Astrocyte (in vitro differentiated cells and primary cell): ENCODE measurements at regions not wholly inside any gene's neighbourhood (a gene's known extent, or its start where the extent isn't known, plus 50 kb on each side); places are given as distances from the start of the nearest gene placed in this dataset.

Experiments used
- DNase-seq: peaks from one replicate; pipeline ENCODE4 v3.0.0-alpha.2; 2010; ENCODE audit warnings: low read depth
- FAIRE-seq: peaks from 2 replicates; lab custom pipeline; 2011; peaks lifted over from hg19 to GRCh38; lab: Jason Lieb, UNC
- H2AFZ ChIP-seq: 2 replicates; pipeline ENCODE4 v1.6.0; 2012; ENCODE audit warnings: low read depth, low read length, inconsistent platforms
- H3K27ac ChIP-seq: 2 replicates; pipeline ENCODE4 v1.5.1; 2011; ENCODE audit warnings: low read depth, low read length, inconsistent platforms
- H3K27me3 ChIP-seq: 2 replicates; pipeline ENCODE4 v1.6.0; 2011; ENCODE audit warnings: low read length, inconsistent platforms; ENCODE audit not compliant: insufficient read depth
- H3K36me3 ChIP-seq: 2 replicates; pipeline ENCODE4 v1.5.1; 2011; ENCODE audit warnings: low read length, inconsistent platforms; ENCODE audit not compliant: insufficient read depth
- H3K4me1 ChIP-seq: 2 replicates; pipeline ENCODE4 v1.5.1; 2011; ENCODE audit warnings: low read length, inconsistent platforms; ENCODE audit not compliant: insufficient read depth
- H3K4me2 ChIP-seq: 2 replicates; pipeline ENCODE4 v1.6.0; 2012; ENCODE audit warnings: low read length, inconsistent platforms
- H3K4me3 ChIP-seq: 2 replicates; pipeline ENCODE4 v1.5.1; 2011; ENCODE audit warnings: low read depth, mild to moderate bottlenecking, low read length, inconsistent platforms; ENCODE audit not compliant: insufficient read depth
- H3K79me2 ChIP-seq: 2 replicates; pipeline ENCODE4 v1.6.0; 2012; ENCODE audit warnings: mild to moderate bottlenecking, low read length, inconsistent platforms; ENCODE audit not compliant: insufficient read depth
- H3K9ac ChIP-seq: 2 replicates; pipeline ENCODE4 v1.6.0; 2012; ENCODE audit warnings: mild to moderate bottlenecking, low read length, inconsistent platforms
- H3K9me3 ChIP-seq: 2 replicates; pipeline ENCODE4 v1.5.1; 2012; ENCODE audit warnings: low read depth, mild to moderate bottlenecking, low read length, inconsistent platforms; ENCODE audit not compliant: insufficient read depth
- H4K20me1 ChIP-seq: 2 replicates; pipeline ENCODE4 v1.6.0; 2012; ENCODE audit warnings: low read length, inconsistent platforms; ENCODE audit not compliant: insufficient read depth
- H3K27ac Mint-ChIP-seq: one replicate; pipeline ENCODE4 v1.8.0; 2021; ENCODE audit warnings: mild to moderate bottlenecking, mixed read lengths; ENCODE audit not compliant: unreplicated experiment
- H3K27me3 Mint-ChIP-seq: one replicate; pipeline ENCODE4 v1.8.0; 2021; ENCODE audit warnings: low read depth, mixed read lengths; ENCODE audit not compliant: unreplicated experiment
- H3K36me3 Mint-ChIP-seq: one replicate; pipeline ENCODE4 v1.8.0; 2021; ENCODE audit warnings: low read depth, mixed read lengths; ENCODE audit not compliant: unreplicated experiment
- H3K4me1 Mint-ChIP-seq: one replicate; pipeline ENCODE4 v1.8.0; 2021; ENCODE audit warnings: low read depth, mixed read lengths; ENCODE audit not compliant: unreplicated experiment
- H3K4me3 Mint-ChIP-seq: one replicate; pipeline ENCODE4 v1.8.0; 2021; ENCODE audit warnings: mild to moderate bottlenecking, moderate library complexity, mixed read lengths; ENCODE audit not compliant: unreplicated experiment
- H3K9me3 Mint-ChIP-seq: one replicate; pipeline ENCODE4 v1.8.0; 2021; ENCODE audit warnings: mild to moderate bottlenecking, mixed read lengths; ENCODE audit not compliant: unreplicated experiment
- CTCF ChIP-seq: IDR thresholded peaks from 2 replicates; pipeline ENCODE4 v1.5.1; 2011; ENCODE audit warnings: low read depth, mild to moderate bottlenecking, inconsistent platforms, low read length, moderate library complexity; ENCODE audit not compliant: insufficient read depth
- EZH2 ChIP-seq: IDR thresholded peaks from 2 replicates; pipeline ENCODE4 v1.6.1; 2012; ENCODE audit warnings: mild to moderate bottlenecking, low read length, inconsistent platforms; ENCODE audit not compliant: insufficient read depth

GRCh38 chr2:113829270-113829669 lies 60.6 kb upstream of the ACTR3 start:
- Histone ChIP-seq H3K4me3 (no peak overlapping the region), H3K27me3 (no peaks in the 10 kb centered on the region), H2AFZ (no peak overlapping the region), H3K9ac (no peak overlapping the region), H3K79me2 (no peaks in the 10 kb centered on the region), H3K9me3 (no peaks in the 10 kb centered on the region), H3K27ac (no peak overlapping the region), H3K36me3 (no peaks in the 10 kb centered on the region), H3K4me2 (no peak overlapping the region), H3K4me1 (peaks cover 5% of the 10 kb centered on the region), H4K20me1 (no peaks in the 10 kb centered on the region)
- Mint-ChIP-seq H3K27me3 (peaks cover 6% of the 10 kb centered on the region), H3K27ac (no peak overlapping the region), H3K36me3 (no peaks in the 10 kb centered on the region), H3K4me3 (no peak overlapping the region), H3K9me3 (no peaks in the 10 kb centered on the region), H3K4me1 (peaks cover 10% of the 10 kb centered on the region)
- FAIRE-seq (no peak), DNase-seq (no peak)
- TF ChIP-seq EZH2 (no peak), CTCF (no peak)

GRCh38 chr2:113828049-113828742 lies 61.7 kb upstream of the ACTR3 start:
- TF ChIP-seq CTCF (no peak), EZH2 (no peak)
- H3K4me1 ChIP-seq = peaks cover 5% of the 10 kb centered on the region
- H2AFZ ChIP-seq = no peak overlapping the region
- DNase-seq (no peak), FAIRE-seq (no peak)
- no peak overlapping the region for H3K9ac ChIP-seq
- Mint-ChIP-seq H3K27me3 (peaks cover 6% of the 10 kb centered on the region), H3K4me1 (peaks cover 10% of the 10 kb centered on the region), H3K27ac (no peak overlapping the region), H3K4me3 (no peak overlapping the region), H3K36me3 (no peaks in the 10 kb centered on the region), H3K9me3 (no peaks in the 10 kb centered on the region)
- H4K20me1 ChIP-seq = no peaks in the 10 kb centered on the region
- no peaks in the 10 kb centered on the region for H3K36me3 ChIP-seq
- H3K27me3 ChIP-seq = no peaks in the 10 kb centered on the region
- H3K27ac ChIP-seq = no peak overlapping the region
- H3K4me2 ChIP-seq = no peak overlapping the region
- no peaks in the 10 kb centered on the region for H3K79me2 ChIP-seq
- no peak overlapping the region for H3K4me3 ChIP-seq
- no peaks in the 10 kb centered on the region for H3K9me3 ChIP-seq

- peaks cover 10% of the 10 kb centered on the region for H3K4me1 Mint-ChIP-seq
- H3K27me3 Mint-ChIP-seq = peaks cover 6% of the 10 kb centered on the region
- no peak overlapping the region for H3K4me3 Mint-ChIP-seq
- H3K36me3 Mint-ChIP-seq = no peaks in the 10 kb centered on the region
- no peaks in the 10 kb centered on the region for H3K27me3 ChIP-seq
- H3K4me3 ChIP-seq = no peak overlapping the region
- H2AFZ ChIP-seq = no peak overlapping the region
- H3K27ac ChIP-seq = no peak overlapping the region
- no peak overlapping the region for H3K4me2 ChIP-seq
- no peaks in the 10 kb centered on the region for H3K9me3 Mint-ChIP-seq
- peaks cover 5% of the 10 kb centered on the region for H3K4me1 ChIP-seq
- no peak overlapping the region for H3K27ac Mint-ChIP-seq
- H4K20me1 ChIP-seq = no peaks in the 10 kb centered on the region
- TF ChIP-seq CTCF (no peak), EZH2 (no peak)
- no peaks in the 10 kb centered on the region for H3K9me3 ChIP-seq
- DNase-seq (no peak), FAIRE-seq (no peak)
- H3K9ac ChIP-seq = no peak overlapping the region
- H3K36me3 ChIP-seq = no peaks in the 10 kb centered on the region
- H3K79me2 ChIP-seq = no peaks in the 10 kb centered on the region
These were observed 62.5 kb upstream of the ACTR3 start for GRCh38 chr2:113827426-113827825.
